GM18867 (cell line): ENCODE measurements at regions not wholly inside any gene's neighbourhood (a gene's known extent, or its start where the extent isn't known, plus 50 kb on each side); places are given as distances from the start of the nearest gene placed in this dataset.

ENCODE experiments used
- ATAC-seq: cut with Tn5 transposase; IDR thresholded peaks from one replicate; pipeline ENCODE4 v1.9.1; 2021; ENCODE audit warnings: mild to moderate bottlenecking, moderate library complexity; ENCODE audit not compliant: unreplicated experiment

DNA sequence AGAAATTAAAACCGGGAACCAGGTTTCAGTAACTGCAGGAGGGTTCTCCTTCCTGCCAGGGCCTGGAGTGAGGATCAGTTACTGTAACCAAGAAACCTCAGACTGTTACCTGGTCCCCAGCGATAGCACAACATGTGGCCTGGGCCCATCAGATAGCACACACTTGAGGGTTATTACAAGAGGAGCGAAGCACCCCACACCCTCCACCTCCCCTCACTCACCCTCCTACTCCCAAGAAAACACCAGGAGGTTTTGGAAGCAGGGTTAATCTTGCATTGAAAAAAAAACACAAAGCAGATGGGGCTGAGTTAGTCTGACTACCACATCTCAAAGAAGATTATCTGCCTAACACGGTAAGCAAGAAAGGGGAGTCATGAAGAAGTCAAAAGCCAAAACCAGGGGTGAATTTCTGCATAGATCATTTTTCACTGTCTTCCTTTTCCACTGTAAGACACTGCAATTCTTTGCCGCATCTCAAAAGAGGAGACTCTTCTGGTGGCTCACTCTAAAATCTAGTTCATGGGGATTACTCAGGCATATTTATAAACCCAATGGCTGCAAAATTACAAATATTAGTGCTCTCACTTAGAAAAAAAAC lies 75.9 kb upstream of the DOCK9 start:
- ATAC-seq, result no peak

DNA sequence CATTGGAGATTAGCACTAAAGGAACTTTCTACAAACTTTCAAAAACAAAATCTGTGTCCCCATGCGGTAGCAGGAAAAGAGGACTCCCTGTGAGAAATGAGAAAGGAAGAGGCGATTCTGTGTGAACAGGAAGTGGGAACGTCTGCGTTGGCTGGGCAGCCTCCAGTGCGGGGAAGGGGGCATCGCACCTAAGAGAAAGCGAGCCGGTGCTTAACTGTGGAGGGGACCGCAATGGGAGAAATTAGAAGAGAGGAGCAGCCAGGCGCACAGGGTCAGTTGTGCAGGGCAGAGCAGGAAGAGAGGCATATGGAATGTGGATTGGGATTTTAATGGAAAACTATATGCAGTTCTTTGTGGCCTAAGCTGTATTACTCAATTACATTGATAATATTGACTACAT lies 77.4 kb upstream of the DOCK9 start:
- no peak for ATAC-seq

DNA sequence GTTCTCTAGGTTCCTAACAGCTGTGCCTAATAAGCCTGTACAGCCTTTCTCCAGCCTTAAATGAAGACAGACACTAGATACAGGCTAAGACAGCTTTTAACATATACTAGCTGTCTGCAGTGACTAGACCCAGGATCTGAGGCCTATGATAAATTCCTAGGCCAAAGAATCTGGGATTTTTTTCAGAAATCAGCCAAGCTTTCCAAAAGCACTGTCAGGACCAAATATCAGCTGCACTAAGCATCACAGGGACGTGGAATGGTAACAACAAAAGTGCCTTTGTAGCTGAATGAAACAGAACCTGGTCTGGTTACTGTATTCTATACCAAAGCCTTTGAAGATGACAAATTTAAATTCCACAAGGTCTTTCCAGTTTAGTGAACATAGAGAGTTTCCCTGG lies 77.9 kb upstream of the DOCK9 start:
- ATAC-seq, result no peak

- ATAC-seq, result no peak
Measured at GRCh38 chr13:99056381-99057014, 78.6 kb upstream of the DOCK9 start.

DNA sequence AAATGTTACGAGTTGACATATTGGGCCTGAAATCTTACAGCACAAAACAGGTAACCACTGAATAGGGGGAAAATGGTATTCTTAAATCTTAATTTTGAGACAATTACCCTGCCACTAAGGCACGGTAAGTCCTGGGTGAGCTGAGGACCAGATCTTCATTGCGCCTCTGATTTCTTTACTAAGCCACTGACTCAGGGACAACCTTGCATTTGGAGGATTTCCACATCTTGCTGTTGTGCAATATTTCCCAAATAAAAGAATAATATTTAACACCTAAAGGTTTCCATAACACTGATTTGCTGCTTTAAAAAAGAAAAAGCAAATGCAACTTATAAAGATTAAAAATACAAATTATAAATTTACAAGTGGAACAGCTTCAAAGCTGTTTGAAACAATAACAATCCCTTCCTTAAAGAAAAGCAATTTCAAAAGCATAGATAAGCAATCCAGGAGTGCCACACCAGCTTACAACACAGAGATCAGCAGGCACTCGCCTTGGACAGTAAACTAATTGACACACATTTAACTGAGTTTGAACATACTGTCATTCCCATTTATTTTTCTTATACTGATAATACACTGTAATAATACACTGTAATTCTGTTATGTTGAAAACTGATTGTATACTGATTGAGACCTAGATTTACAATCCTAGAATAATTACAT lies 79.6 kb upstream of the DOCK9 start:
- ATAC-seq, result no peak

DNA sequence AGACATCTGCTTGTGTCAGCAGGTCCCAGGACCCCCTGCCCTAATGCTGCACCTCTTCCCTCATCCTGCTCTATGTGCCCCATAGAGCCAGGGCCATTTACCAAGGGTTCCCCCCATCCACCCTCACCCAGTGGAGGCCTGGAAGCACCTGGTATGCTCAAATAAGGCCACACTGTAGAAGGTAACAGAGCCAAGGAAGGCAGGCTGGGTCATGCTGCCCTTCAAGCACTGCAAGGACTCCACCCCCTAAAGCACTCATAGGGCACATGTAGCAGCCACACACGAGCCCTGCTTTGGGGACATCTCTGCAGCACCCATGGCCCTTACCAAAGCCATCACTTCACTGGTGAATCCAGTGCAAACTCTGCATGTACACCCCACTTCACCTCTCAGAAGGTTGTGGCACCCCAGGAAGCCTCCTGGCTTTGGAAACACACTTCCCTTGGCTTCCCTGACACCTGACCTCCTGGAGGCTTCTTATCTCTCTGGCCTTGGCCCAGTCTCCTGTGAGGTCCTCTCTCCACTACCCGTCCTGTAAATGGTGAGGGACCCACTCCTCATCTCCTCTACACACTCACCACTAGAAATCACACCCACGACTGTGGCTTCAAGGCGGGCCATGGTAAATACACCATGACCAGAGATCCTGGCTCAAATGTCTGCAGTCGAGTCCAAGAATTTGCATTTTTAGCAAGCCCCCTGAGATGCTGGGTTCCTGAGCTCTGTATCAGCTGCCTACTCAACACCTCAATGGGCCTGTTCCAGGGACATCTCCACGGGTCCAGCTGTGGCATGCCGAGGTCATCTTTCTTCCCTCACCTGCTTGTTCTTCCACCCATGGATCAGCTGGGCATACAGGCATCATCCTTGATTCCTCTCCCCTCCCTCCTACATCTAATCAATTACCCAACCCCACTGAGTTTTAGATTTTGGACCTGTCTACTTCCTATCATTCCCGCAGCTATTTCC lies 80.9 kb upstream of the DOCK9 start:
- no peak for ATAC-seq

GRCh38 chr13:99059498-99060075 lies 81.7 kb upstream of the DOCK9 start:
- ATAC-seq, result no peak

DNA sequence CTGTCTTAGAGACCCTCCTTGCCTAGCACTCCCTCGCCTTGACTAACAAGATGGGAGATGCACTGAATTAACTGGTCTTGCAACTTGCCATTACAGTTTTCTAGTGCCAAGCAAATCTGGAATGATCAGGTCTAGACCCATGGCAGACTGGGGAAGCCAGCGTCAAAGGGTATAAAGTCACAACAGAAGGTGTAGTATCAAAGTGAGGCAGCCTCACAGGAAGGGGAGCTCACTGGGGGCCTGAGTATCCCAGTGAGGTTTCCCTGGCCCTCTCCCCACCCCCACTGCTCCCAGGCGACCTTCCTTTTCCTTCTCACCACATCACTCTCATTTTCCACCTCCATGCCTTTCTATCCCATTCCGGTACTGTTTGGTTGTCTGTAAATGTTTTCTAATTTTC lies 83.5 kb upstream of the DOCK9 start:
- ATAC-seq, result no peak

DNA sequence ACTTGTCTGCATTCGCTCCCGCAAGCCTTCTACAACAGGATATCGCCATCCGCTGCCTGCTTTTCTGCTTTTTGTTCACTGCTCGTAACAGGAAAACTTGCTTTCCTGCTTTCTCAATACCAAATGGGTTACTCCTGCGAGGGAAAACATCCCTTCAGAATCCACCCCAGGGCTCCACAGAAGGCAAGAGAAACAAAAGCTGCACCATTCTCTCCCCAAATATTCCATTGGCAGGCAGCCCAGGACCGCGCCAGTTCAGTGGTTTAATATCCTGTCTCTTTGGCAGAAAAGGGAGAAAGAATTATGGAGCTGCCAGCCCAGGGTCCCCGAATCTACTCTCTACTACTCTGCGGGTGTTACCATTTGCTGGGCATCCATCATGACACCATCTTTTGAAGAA lies 84.7 kb upstream of the DOCK9 start:
- no peak for ATAC-seq

GRCh38 chr13:99063178-99063577 lies 85.3 kb upstream of the DOCK9 start:
- no peak for ATAC-seq

GRCh38 chr13:99063952-99064351 lies 86.1 kb upstream of the DOCK9 start:
- no peak for ATAC-seq

DNA sequence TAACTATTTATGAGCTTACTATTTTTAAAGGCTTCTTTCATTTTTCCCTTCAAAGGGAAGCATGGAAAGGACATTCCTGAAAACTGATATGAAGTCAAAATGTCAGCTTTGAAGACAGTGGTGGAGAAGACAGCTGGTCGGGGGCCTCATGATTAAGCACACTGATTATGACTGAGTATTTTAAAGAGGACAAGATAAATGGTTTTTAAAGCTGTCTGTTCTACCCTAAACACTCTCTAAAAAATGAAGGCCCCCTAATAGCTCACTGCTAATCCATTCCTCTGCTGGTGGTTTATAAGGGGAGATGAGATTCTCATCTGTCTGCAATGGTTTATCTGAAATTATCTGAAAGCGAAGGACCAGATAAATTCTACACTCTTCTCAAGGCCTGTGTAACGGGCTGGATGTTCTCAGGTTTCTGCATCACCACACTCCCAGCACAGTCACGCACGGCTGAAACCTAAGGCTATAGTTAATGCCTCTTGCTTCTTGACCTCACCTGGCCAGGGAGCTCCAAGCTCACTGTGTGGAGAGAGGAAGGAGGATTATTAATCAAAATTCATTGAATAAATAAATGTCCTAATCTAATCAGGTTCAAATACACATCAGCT lies 86.9 kb upstream of the DOCK9 start:
- no peak for ATAC-seq

DNA sequence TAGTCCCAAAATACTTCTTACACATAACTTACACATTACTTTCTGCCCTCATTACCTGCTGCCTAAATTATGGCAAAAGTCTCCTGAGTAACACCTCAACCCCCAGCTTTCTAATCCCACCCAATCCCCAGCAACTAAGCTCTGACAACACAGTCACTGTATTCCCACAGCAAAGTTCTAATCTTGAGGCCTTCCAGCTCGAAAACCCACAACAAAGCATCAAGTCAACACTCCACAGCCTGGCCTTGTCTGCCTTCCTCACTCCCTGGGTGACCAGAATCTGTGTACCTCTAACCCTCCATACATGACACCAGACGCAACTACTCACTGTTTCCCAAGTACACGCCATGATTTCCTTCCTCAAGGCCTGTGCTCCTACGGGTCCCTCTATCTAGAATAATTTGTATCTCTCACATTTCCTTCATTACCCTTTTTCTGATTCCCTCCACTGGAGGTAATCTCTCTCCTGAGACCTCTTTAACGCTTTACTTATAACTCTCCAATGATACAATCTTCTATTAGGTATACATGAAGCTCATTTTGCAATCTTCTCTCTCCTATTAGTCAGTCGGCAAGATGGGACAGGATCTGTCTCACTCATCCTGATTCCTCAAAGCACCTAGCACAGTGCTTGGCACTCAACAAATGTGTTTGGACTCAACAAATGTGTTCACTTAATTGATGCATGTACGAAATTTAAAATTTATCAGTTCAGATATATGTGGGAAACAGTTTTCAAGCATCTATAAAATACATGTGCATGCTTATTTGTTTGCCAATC lies 87.6 kb upstream of the DOCK9 start:
- no peak for ATAC-seq

- ATAC-seq, result no peak
Measured at GRCh38 chr13:99066219-99066618, 88.4 kb upstream of the DOCK9 start.

DNA sequence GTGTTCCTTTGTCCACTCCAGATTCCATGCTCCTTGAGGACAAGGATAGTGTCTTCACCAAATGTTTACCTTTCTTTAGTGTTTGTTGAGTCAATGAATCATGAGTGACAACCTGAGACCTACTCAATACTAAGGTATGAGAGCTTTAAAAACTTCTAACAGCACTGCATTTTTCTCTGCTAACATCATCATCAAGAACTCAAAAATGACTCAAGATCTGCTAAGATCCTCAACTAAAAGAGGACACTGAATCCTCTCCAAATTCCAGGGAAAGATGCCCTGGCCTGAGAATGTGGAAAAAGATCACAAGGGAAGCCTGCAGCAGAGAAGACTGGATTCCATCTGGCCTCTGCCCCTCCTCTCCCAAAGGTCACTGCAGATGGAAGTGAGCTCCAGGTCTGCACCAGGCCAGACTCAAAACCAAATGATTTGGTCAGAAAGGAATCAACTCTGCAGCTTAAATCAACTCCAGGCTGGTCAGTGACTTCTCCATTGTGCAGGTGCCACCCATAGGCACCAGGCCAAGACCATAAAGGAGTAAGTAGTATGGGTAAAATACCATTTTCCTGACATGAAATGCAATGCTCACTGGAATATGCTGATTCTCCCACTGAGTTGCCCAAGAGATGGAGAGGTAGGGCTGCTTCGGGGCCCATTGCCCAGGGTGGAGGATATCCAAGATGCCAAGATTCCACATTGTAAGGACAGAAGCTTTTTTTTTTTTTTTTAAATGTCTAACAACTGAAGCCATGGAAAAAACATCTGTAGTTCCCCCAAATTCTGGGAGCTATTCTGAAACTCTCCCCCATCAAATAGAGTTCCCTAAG lies 89.5 kb upstream of the DOCK9 start:
- no peak for ATAC-seq

DNA sequence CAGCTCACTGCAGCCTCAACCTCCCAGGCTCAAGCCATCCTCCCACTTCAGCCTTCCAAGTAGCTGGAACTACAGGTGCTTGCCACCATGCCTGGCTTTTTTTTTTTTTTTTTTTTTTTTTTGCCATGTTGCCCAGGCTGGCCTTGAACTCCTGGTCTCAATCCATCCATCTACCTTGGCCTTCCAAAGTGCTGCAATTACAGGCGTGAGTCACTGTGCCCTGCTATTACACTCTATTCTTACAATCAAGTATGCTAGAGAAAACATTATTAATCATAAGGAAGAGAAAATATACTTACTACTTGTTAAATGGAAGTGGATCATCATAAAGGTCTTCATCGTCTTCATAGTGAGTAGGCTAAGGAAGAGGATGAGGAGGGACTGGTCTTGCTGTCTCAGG lies 93.3 kb upstream of the DOCK9 start:
- no peak for ATAC-seq

GRCh38 chr13:99071666-99072065 lies 93.8 kb upstream of the DOCK9 start:
- ATAC-seq, result no peak

DNA sequence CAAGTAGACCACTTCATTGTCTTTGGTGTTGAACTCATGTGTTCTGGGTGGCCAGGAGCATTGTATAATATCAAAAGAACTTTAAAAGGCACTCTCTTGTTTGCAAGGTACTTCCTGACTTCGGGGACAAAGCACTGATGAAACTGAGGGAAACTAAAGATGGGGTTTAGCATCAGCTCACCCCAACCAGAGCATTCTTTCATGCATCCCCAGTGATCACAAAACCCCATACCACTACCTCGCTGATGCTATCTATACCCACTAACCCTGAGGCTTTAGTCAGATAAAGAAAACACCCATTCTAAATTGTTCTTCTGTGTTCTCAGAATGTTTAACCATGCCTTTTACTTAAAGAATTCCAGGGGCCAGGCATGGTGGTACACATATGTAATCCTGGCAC lies 94.5 kb upstream of the DOCK9 start:
- no peak for ATAC-seq

DNA sequence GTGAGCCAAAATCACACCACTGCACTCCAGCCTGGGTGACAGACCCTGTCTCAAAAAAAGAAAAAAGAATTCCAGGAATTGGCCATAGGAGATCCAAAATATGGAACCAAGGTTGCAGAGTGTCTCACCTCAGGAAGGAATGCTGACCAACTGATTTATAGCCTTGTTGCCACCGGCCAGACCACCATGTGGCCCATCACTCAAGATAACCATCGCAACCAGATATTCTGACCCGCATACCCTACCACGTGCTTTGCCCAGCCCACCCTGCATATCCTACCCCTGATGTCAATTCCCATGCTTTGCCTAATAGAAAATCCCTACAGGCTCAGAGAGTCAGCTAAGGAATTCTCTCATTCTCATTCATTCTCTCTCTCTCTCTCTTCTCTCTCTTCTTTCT lies 95.1 kb upstream of the DOCK9 start:
- ATAC-seq, result no peak
